ENCODE measurements at regions not wholly inside any gene's neighbourhood (a gene's known extent, or its start where the extent isn't known, plus 50 kb on each side); places are given as distances from the start of the nearest gene placed in this dataset.
A peak's percentile ranks its signal among the peaks of the same experiment; 100 is the strongest.
"Not testable (repeated sequence)": the region's sequence is repeated elsewhere in the genome, so short reads cannot be mapped to it uniquely, and the experiment has no call there.

DNA sequence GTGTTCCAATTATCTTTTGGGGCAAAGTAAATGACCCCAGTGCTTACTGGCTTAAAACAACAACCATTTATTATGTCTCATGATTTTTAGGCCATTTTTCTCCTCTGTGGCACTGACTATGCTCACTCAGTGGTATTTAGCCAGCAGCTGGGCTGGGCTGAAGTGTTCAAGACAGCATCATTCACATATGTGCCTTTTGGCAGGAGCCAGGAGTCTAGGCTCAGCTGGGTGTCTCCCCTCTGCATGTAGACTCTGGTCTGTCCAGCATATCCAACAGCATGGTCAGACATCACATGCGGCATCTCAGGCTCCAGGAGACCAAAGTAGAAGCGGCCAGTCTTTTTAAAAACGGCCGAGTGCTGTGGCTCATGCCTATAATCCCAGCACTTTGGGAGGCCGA lies 120.3 kb upstream of the TOP1 start:
- no peak for DNase-seq
- intact Hi-C loops (cut with DNase I) = no loop called here

DNA sequence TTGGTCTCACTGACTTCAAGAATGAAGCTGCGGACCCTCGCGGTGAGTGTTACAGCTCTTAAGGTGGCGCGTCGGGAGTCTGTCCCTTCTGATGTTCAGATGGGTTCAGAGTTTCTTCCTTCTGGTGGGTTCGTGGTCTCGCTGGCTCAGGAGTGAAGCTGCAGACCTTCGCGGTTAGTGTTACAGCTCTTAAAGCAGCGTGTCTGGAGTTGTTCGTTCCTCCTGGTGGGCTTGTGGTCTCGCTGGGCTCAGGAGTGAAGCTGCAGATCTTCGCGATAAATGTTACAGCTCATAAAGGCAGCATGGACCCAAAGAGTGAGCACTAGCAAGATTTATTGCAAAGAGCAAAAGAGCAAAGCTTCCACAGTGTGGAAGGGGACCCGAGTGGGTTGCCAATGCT lies 119.1 kb upstream of the TOP1 start:
- DNase-seq; intact Hi-C loops (cut with DNase I): not testable (repeated sequence)

DNA sequence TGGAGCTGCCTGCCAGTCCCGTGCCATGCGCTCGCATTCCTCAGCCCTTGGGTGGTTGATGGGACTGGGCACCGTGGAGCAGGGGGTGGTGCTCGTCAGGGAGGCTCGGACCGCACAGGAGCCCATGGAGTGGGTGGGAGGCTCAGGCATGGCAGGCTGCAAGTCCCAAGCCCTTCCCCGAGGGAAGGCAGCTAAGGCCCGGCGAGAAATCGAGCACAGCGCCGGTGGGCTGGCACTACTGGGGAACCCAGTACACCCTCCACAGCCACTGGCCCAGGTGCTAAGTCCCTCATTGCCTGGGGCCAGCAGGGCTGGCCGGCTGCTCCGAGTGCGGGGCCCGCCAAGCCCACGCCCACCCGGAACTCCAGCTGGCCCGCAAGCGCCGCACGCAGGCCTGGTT lies 118.2 kb upstream of the TOP1 start:
- intact Hi-C loops (cut with DNase I); DNase-seq: not testable (repeated sequence)

DNA sequence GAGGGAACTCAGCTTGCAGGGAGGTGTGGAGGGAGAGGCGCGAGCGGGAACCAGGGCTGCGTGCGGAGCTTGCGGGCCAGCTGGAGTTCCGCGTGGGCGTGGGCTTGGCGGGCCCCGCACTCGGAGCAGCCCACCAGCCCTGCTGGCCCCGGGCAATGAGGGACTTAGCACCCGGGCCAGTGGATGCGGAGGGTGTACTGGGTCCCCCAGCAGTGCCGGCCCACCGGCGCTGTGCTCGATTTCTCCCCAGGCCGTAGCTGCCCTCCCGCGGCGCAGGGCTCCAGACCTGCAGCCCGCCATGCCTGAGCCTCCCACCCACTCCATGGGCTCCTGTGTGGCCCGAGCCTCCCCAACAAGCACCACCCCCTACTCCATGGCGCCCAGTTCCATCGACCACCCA lies 117.5 kb upstream of the TOP1 start:
- intact Hi-C loops (cut with DNase I); DNase-seq: not testable (repeated sequence)

DNA sequence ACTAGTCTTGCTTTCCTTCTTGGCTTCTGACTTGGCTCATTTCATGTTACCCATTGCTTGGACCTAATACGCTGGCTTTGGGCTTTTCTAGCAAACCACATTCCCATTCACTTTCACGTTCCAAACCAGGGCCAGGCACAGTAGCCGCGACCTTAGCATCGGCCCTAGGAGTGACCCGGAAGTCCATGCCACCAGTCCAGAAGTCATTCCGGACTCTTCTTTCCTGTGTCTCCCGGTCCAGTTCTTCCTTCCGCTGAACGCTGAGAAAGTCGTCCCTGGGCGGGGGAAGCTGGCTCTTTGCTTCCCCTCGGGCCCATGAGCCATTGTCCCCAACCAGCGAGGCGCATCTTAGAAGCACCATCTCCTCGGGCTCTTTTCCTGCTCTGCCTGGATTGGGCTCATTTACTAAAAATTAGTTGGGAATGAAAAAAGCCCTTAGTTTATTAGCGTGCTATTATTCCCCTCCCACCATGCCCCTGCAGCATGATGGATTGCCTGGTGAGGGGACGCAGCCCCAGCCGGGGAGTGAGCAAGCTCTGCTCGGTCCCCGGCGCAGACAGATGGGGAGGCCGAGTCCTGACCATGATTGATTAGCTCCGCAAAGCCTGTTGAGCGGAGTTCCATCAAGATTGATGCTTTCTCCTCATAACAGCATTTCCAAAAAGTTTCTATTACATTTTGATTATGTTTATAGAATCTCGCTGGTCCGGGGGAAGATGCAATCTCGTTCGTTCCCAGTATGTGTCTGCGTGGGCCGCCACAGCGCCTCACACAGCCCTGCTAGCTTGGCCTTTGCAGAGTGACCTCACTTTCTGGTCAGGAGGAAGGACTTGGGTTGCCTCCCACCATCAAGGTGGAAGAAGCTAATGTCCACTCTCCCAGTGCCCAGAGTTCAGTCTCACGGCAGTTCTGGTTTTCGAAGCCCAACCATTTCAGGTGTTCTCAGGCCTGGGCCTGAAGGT lies 115.1 kb upstream of the TOP1 start:
- no peak for DNase-seq
- intact Hi-C loops (cut with DNase I) = no loop called here

DNA sequence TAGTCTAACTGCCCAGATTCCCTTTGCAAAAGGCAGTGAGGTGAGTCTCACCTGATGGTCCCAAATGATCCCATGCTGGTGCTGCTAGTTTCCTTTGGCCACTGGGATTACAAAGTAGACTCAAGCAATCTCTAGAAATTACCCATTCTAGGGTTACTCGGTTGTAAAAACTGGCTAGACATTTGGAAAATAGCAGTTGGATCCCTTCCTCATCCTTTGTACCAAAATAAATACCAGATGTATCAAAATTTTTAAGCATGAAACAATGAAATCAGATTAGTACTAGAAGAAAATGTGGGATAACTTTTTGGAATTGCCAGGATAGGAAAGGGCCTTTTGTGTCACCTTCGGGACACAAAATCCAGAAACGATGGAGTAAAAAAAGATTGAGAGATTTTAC lies 112.9 kb upstream of the TOP1 start:
- intact Hi-C loops (cut with DNase I) = no loop called here

DNA sequence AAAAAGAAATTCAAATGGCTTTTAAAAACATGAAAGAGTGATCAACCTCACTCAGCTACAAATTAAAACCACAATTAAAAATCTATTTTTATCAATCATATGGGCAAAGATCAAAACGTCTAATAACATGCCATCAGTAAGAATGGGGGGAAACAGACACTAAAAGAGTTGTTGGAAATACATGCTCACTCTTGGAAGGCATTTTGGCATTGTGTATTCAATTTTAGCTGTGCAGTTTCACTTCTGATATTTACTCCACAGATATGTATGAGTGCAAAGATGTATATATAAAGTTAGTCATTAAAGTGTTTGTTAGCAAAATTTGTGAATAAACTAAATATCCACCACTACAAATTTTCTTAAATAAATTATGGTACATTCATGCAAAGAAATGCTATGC lies 112.3 kb upstream of the TOP1 start:
- intact Hi-C loops (cut with DNase I) = no loop called here
- DNase-seq = no peak

More for the DNA sequence above, 112.9 kb upstream of the TOP1 start:
- DNase-seq = no peak

DNA sequence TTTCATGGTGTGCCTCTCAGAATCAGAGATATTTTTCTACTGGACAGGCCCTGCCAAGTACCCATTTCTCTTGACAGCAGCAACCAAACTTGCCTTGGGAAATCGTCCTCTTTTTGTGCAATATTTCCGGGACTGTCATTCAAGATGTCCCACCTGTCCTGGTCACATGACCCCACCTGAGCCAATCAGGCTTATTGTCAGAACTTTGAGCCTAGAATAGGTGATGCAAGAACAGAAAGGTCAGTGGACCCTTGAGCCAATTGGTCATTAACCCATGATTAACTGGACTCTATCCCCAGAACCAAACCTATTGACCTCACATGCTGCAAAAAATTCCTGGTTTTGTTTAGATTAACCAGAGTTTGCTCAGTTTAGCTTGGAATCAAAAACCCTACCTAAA lies 108.3 kb upstream of the TOP1 start:
- DNase-seq = no peak
- intact Hi-C loops (cut with DNase I) = no loop called here

DNA sequence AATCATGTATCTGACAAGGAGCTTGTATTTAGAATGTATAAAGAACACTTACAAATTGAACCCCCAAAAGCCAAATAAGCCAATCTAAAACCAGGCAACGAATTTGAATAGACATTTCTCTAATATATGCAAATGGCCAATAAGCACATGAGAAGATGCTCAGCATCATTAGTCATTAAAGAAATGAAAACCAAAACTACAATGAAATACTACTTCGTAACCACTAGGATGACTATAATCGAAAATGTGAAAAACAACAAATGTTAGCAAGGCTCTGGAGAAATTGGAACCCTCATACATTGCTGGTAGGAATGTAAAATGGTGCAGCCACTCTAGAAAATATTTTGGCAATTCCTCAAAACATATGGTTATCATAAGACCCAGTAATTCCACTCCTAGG lies 105.8 kb upstream of the TOP1 start:
- intact Hi-C loops (cut with DNase I) = no loop called here
- DNase-seq = no peak

DNA sequence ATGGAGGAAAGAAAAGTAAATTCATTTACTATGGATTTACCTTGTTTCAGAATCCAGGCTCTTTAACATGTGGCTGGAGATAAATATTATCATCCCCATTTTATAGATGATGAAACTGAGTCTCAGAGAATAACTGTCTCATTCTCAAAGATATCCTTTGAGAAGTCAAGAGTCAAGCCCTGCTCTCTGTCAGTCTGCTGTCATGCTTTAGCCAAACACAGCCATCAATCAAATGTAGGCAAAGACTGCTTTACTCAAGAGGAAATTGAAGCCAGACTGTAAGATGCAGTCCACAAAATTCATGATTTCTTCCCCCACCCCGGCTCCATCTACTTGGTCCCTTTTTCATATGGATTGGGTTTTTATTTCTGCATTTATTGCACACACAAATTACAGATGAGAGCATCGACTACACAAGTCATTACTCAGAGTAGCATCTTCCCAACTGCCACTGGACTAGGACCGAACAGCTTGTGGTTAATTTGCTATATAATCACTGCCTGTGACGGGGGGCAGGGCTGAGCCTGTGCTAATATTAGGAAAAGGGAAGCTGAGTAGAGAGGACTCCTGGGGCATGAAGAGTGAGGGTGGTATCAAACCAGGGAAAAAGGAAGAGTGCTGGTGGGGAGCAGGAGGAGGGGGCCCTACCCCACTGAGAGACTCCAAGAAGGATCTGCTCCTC lies 102.7 kb upstream of the TOP1 start:
- no peak for DNase-seq

DNA sequence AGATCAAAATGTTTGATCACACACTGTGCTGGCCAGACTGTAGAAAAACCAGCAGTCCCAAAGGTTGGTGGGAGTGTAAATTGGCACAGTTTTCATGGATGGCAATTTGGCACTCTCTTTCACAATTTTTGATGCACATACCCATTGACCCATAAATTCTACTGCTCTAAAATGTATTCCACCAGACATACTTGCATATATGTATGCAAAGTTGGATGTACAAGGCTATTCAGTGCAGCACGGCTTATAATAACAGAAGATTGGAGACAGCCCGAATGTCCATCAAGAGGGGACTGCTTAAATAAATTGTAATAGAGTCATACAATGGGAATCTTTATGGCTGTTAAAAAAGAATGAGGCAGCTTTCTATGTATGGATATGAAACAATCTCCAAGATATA lies 101.7 kb upstream of the TOP1 start:
- intact Hi-C loops (cut with DNase I) = no loop called here
- no peak for DNase-seq

More for the DNA sequence above, 102.7 kb upstream of the TOP1 start:
- intact Hi-C loops (cut with DNase I) = no loop called here

DNA sequence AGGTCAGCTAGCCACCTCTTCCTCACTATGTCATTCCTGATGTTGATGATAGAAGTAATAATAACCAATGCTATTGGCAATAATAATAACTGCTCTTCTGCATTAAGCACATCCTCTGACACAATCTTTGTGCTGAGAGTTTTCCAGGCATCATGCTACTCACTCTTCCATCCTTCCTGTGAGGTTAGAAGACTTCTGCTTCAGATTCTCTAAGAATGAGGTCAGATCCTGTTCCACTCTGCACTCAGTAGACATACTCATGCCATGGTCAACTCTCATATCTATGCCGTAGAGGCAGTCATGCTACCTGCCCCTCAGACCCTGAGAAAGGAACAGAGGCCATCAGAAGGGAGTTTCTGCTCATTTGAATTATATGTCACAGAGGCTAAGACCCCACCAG lies 98.1 kb upstream of the TOP1 start:
- intact Hi-C loops (cut with DNase I) = no loop called here
- no peak for DNase-seq

DNA sequence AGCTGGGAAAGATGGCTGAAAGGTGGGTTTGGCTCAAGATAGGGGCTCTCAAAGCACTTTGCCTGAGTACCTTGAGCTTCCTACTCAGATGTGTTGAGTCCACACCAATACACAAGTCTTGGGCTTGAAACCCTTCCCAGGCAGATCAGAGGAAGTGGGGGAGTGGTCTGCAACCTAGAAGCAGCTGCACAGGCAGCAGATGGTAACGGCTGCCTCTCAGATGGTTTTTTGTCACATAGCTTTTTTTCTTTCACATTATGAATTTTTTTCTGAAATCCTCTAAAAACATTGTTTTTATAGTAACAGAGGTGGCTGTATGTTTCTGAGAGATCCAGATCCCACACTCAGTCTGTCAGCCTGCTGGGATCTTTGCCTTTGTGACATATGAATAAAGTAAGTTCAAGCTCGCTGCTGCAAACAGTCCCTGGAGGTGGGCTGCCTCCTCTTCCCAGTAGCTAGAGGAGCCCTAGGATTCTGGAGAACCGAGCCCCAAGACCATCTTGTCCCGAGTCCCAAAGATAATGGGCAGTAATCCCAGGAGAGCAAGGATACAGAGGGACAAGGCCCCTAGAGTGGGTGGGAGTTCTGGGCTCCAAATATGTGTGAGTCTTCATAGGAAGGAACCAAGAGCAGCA lies 97.1 kb upstream of the TOP1 start:
- peak in 11 of 42 donors; percentile 8 to 68 (median 29) for DNase-seq
- intact Hi-C loops (cut with DNase I) = no loop called here

DNA sequence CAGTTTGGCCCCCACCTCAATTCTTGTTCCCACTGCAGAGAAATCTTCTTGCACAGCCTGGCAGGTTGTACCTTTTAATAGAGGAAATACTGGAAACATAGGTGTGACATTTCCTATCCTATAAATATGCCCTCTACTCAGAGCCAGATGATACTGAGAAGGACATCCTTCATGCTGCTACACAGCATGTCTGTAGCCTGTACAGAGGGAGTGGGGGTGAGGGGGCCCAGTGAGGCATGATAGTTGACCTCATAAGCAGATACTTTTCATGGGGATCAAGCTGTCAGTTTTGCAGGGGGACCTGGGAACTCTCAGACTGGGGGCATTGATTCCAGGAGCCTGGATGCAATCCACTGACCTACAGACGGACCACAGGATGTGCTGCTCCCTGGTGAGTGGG lies 96.2 kb upstream of the TOP1 start:
- intact Hi-C loops (cut with DNase I) = no loop called here
- no peak for DNase-seq

DNA sequence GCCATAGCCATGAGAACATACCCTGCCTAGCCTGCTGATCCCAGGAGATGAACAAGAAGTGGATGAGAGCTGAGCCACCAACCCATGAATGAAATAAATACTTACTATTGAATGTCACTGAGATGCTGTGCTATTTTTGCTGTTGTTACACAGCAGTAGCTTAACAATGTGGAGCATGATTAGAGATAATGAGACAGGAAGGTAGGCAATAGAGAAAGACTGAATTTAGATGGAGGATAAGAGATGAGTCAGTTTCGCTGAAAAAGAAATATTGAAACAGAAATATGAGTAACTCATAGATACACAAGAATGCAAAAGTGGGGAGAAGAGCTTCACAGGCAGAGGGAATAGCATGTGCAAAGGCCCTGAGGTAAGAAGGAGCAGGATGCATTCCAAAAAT lies 94.9 kb upstream of the TOP1 start:
- intact Hi-C loops (cut with DNase I) = no loop called here

DNA sequence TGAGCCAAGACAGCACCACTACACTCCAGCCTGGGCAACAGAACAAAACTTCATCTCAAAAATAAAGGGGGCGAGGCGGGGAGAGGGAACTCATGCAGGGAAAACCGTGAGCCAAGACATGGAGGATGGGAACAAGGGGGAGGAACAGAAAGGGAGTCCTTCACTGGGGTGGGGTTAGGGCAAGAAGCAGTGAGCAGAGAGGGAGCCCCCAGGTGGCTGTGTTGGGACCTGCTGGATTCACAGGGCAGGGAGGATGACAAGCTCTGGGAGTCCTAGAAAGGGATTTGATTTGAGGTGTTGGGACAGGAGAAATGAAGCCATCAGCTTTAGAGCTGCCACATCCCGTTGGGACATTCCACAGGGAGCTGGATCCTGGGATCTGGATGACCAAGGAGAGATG lies 90.6 kb upstream of the TOP1 start:
- intact Hi-C loops (cut with DNase I) = no loop called here
- no peak for DNase-seq

More for the DNA sequence above, 94.9 kb upstream of the TOP1 start:
- no peak for DNase-seq

DNA sequence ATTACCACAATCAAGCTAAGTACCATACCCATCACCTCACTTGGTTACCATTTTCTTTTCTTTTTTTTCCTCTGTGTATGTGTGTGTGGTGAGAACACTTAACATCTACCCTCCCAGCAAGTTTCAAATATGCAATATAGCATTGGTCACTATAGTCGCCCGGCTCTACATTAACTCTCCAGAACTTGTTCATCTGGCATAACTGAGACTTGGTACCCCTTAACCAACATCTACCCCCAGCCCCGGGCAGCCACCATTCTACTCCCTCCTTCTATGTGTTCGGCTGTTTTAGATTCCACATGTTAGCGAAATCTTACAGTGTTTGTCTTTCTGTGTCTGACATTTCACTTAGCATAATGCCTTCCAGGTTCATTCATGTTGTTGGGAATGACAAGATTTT lies 89.0 kb upstream of the TOP1 start:
- intact Hi-C loops (cut with DNase I) = no loop called here

DNA sequence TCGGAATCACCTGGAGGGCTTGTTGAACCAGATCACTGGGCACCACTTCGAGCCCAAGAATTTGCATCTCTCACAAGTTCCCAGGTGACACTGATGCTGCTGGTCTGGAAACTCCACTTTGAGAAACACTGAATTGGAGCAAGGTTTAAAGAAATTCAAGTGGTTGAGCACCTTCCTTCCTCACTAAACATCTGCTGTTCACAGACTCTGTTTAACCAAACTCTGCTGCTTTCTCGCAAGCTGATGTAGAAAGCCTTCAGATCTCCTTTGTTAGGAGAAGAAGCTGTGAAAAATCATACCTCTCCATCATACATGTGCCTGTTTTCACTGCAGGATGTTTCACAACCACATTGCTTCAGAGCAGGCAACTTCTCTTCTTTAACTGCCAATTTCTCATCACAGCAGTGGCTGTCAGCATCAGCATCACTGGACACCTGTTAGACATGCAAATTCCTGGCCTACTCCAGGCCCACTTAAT lies 87.5 kb upstream of the TOP1 start:
- DNase-seq = no peak
- intact Hi-C loops (cut with DNase I) = no loop called here

More for the DNA sequence above, 89.0 kb upstream of the TOP1 start:
- DNase-seq = no peak

DNA sequence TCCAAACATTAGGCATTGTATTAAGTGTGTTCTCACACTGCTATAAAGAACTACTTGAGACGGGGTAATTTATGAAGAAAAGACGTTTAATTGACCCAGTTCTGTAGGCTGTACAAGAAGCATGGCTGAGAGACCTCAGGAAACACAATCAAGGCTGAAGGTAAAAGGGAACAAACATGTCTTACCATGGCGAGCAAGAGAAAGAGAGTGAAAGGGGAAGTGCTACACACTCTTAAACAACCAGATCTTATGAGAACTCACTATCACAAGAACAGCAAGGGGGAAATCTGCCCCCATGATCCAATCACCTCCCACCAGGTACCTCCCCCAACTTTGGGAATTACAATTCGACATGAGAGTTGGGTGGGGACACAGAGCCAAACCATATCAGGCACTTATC lies 86.6 kb upstream of the TOP1 start:
- intact Hi-C loops (cut with DNase I) = no loop called here

DNA sequence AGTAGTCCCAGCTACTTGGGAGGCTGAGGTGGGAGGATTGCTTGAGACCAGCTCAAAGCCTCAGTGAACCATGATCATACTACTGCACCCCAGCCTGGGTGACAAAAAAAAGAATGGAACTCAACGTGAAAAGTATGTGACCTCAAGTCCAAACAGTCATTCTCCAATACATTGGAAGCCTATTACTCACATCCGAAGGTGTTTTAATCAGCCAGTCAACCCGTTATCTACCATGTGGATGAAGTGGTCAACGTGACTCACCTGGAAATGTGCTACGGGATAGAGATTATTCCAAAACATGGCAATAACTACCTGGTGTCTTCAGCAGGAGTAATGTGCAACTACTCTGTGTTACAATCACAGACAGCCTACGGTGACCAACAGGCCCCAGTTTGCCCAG lies 85.8 kb upstream of the TOP1 start:
- intact Hi-C loops (cut with DNase I) = no loop called here
- DNase-seq = no peak

More for the DNA sequence above, 86.6 kb upstream of the TOP1 start:
- DNase-seq = no peak
